ENCODE measurements at regions not wholly inside any gene's neighbourhood (a gene's known extent, or its start where the extent isn't known, plus 50 kb on each side); places are given as distances from the start of the nearest gene placed in this dataset.
"Not testable (repeated sequence)": the region's sequence is repeated elsewhere in the genome, so short reads cannot be mapped to it uniquely, and the experiment has no call there.

- Histone ChIP-seq H3K4me1 (ENCODE audit: insufficient read depth, low read length) (peaks cover 34% of the 10 kb centered on the region), H3K27me3 (ENCODE audit: control insufficient read depth in 1 of 2, insufficient read depth in 2 of 2, low read length in 2 of 2) (no peaks in the 10 kb centered on the region), H3K27ac (ENCODE audit: low read depth, low read length) (no peak overlapping the region), H3K4me3 (ENCODE audit: low read depth in 1 of 2, low read length in 2 of 2) (no peak overlapping the region), H3K36me3 (ENCODE audit: insufficient read depth, low read length) (no peaks in the 10 kb centered on the region), H3K9ac (ENCODE audit: low read length) (no peak overlapping the region), H3K9me3 (ENCODE audit: low read length) (no peaks in the 10 kb centered on the region)
Measured at GRCh38 chr15:66881173-66881905, 179.3 kb downstream of the SMAD6 start.

DNA sequence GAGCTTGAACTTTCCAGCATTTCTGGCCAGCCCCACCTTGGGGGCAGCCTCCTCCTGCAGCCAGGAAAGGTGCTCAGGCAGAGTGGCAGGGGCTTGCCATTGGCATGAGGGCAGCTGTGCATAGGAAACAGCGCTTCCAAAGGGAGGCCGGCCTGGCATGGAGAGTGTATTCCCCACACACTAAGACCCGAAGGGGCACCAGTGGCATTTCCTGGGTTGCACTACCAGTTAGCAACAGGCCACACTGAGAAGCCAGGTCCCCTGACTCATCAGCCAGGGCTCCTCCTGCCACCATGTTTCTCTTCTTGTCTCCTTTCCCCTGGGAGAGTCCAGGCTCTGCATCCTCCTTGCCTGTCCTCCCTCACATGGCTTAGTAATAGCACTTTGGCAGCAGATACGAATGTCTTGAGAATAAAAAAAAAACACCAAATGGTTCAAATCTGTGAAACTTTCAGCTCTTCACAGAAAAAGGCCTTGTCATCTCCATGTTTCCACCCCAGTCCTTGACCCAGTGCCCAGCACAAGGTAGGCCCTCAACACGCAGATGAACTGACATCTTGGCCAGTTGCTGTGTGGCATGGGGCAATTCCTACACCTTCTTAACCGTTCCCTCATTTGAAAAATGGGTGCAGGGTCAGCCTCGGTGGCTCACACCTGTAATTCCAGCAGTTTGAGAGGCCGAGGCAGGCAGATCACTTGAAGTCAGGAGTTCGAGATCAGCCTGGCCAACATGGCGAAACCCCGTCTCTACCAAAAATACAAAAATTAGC, 180.4 kb downstream of the SMAD6 start:
- H3K27me3 ChIP-seq (ENCODE audit: control insufficient read depth in 1 of 2, insufficient read depth in 2 of 2, low read length in 2 of 2) = no peaks in the 10 kb centered on the region
- no peak overlapping the region for H3K4me3 ChIP-seq (ENCODE audit: low read depth in 1 of 2, low read length in 2 of 2)
- H3K4me1 ChIP-seq (ENCODE audit: insufficient read depth, low read length) = peaks cover 34% of the 10 kb centered on the region
- no peaks in the 10 kb centered on the region for H3K9me3 ChIP-seq (ENCODE audit: low read length)
- no peaks in the 10 kb centered on the region for H3K36me3 ChIP-seq (ENCODE audit: insufficient read depth, low read length)
- H3K27ac ChIP-seq (ENCODE audit: low read depth, low read length) = no peak overlapping the region
- no peak overlapping the region for H3K9ac ChIP-seq (ENCODE audit: low read length)

DNA sequence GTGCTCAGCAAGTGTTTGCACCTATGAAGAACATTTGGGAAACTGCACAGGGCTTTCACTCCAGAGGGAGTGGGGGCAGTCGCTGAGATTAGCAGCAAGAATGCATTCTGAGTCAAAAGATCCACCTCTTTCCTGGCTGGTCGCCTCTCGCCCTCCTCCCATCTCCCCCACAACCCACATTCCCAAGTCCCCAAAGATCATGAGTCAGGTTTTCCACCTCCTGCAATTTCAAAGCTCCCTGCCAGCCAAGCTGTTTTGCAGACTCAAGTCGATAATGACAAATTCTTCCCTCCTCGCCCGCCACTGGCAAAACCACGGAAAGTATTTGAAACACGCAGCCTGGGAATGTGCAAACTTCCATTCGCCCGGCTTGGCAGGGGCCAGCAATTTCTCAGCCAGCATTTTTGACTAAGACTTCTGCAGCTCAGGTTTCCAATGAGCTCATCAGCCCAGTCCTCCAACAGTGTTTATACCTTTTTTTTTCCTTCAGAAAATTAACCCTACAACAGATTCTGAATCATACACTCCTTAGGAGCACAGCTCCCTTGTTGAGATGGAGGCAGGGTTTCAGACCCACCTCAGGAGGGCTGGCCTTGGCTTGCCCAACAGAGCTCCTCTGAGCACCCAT, 181.4 kb downstream of the SMAD6 start:
- H3K36me3 ChIP-seq (ENCODE audit: insufficient read depth, low read length) = no peaks in the 10 kb centered on the region
- H3K4me1 ChIP-seq (ENCODE audit: insufficient read depth, low read length) = peaks cover 34% of the 10 kb centered on the region
- H3K4me3 ChIP-seq (ENCODE audit: low read depth in 1 of 2, low read length in 2 of 2) = peak overlapping the region in 1 of 2 donors; percentile 10
- H3K9me3 ChIP-seq (ENCODE audit: low read length) = no peaks in the 10 kb centered on the region
- H3K27me3 ChIP-seq (ENCODE audit: control insufficient read depth in 1 of 2, insufficient read depth in 2 of 2, low read length in 2 of 2) = no peaks in the 10 kb centered on the region
- peak overlapping the region; percentile 80 for H3K27ac ChIP-seq (ENCODE audit: low read depth, low read length)
- H3K9ac ChIP-seq (ENCODE audit: low read length) = no peak overlapping the region

DNA sequence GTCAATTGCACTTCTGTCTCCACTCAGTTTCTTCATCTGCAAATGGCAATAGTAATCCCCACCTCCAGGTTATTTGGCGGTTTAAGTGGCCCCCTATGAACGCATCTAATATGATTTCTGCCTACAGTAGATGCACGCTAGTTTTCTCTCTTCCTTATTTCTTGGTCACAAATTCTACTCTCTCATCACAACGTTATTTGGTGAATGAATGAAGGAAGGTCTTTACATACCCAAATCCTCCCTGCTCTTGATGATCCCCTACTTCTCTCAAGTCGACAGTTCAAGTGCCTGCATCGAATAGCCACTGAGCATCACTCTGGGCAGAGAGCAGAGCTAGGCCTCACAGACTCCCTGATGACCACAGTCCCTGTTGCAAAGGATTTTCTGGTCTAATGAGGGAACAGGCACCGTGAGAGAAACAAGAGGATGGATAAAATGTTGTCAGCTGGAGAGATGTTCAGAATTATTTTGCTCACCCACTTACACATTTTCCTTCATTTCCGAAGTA, 181.2 kb upstream of the SMAD3 start:
- Histone ChIP-seq H3K27ac (ENCODE audit: low read depth, low read length) (peak overlapping the region; percentile 80), H3K9ac (ENCODE audit: low read length) (no peak overlapping the region), H3K36me3 (ENCODE audit: insufficient read depth, low read length) (no peaks in the 10 kb centered on the region), H3K27me3 (ENCODE audit: control insufficient read depth in 1 of 2, insufficient read depth in 2 of 2, low read length in 2 of 2) (no peaks in the 10 kb centered on the region), H3K9me3 (ENCODE audit: low read length) (no peaks in the 10 kb centered on the region), H3K4me3 (ENCODE audit: low read depth in 1 of 2, low read length in 2 of 2) (peak overlapping the region in 1 of 2 donors; percentile 10), H3K4me1 (ENCODE audit: insufficient read depth, low read length) (peaks cover 30% of the 10 kb centered on the region)

DNA sequence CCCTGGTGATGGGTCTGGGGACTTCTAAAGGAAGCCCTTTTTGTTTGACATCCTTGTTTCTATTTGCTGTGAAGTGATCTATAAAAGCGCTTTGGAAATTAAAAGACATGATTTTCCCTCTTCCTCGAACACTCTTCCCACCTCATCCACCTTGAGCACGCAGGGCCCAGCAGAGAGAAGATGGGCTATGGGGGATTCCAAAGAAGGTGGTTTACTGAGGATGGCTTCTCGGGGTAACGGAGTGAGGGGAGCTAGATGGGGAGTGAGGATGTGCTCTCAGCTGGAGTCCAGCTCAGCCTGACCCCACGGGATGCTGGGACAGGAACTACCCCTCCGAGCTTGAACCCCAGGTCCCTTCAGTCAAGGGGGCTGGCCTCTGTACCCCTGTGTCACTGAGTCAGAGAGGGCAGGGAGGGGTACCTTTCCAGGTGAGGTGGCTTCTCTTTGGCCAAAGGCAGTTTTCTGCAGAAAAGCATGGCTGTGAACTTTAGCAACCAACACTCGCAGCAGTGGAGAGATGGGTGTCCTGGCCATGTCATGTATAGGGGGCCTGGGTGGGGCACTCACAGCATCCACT, 180.7 kb upstream of the SMAD3 start:
- H3K4me3 ChIP-seq (ENCODE audit: low read depth in 1 of 2, low read length in 2 of 2) = no peak overlapping the region
- no peaks in the 10 kb centered on the region for H3K36me3 ChIP-seq (ENCODE audit: insufficient read depth, low read length)
- no peak overlapping the region for H3K9ac ChIP-seq (ENCODE audit: low read length)
- H3K27ac ChIP-seq (ENCODE audit: low read depth, low read length) = no peak overlapping the region
- H3K4me1 ChIP-seq (ENCODE audit: insufficient read depth, low read length) = peaks cover 30% of the 10 kb centered on the region
- no peaks in the 10 kb centered on the region for H3K27me3 ChIP-seq (ENCODE audit: control insufficient read depth in 1 of 2, insufficient read depth in 2 of 2, low read length in 2 of 2)
- H3K9me3 ChIP-seq (ENCODE audit: low read length) = no peaks in the 10 kb centered on the region

- Histone ChIP-seq H3K27ac (ENCODE audit: low read depth, low read length) (no peak overlapping the region), H3K27me3 (ENCODE audit: control insufficient read depth in 1 of 2, insufficient read depth in 2 of 2, low read length in 2 of 2) (no peaks in the 10 kb centered on the region), H3K9ac (ENCODE audit: low read length) (no peak overlapping the region), H3K9me3 (ENCODE audit: low read length) (no peaks in the 10 kb centered on the region), H3K36me3 (ENCODE audit: insufficient read depth, low read length) (no peaks in the 10 kb centered on the region), H3K4me1 (ENCODE audit: insufficient read depth, low read length) (peaks cover 30% of the 10 kb centered on the region), H3K4me3 (ENCODE audit: low read depth in 1 of 2, low read length in 2 of 2) (no peak overlapping the region)
Measured at GRCh38 chr15:66885281-66885915, 180.0 kb upstream of the SMAD3 start.

- H3K27ac ChIP-seq (ENCODE audit: low read depth, low read length) = no peak overlapping the region
- H3K9ac ChIP-seq (ENCODE audit: low read length) = no peak overlapping the region
- H3K9me3 ChIP-seq (ENCODE audit: low read length) = no peaks in the 10 kb centered on the region
- H3K36me3 ChIP-seq (ENCODE audit: insufficient read depth, low read length) = no peaks in the 10 kb centered on the region
- no peaks in the 10 kb centered on the region for H3K27me3 ChIP-seq (ENCODE audit: control insufficient read depth in 1 of 2, insufficient read depth in 2 of 2, low read length in 2 of 2)
- peaks cover 30% of the 10 kb centered on the region for H3K4me1 ChIP-seq (ENCODE audit: insufficient read depth, low read length)
- H3K4me3 ChIP-seq (ENCODE audit: low read depth in 1 of 2, low read length in 2 of 2) = no peak overlapping the region
Measured at GRCh38 chr15:66886241-66886675, 179.1 kb upstream of the SMAD3 start.

GRCh38 chr15:66886686-66887273, 178.6 kb upstream of the SMAD3 start:
- Histone ChIP-seq H3K27me3 (ENCODE audit: control insufficient read depth in 1 of 2, insufficient read depth in 2 of 2, low read length in 2 of 2) (no peaks in the 10 kb centered on the region), H3K4me3 (ENCODE audit: low read depth in 1 of 2, low read length in 2 of 2) (no peak overlapping the region), H3K4me1 (ENCODE audit: insufficient read depth, low read length) (peaks cover 28% of the 10 kb centered on the region), H3K27ac (ENCODE audit: low read depth, low read length) (no peak overlapping the region), H3K9me3 (ENCODE audit: low read length) (no peaks in the 10 kb centered on the region), H3K36me3 (ENCODE audit: insufficient read depth, low read length) (no peaks in the 10 kb centered on the region), H3K9ac (ENCODE audit: low read length) (no peak overlapping the region)

DNA sequence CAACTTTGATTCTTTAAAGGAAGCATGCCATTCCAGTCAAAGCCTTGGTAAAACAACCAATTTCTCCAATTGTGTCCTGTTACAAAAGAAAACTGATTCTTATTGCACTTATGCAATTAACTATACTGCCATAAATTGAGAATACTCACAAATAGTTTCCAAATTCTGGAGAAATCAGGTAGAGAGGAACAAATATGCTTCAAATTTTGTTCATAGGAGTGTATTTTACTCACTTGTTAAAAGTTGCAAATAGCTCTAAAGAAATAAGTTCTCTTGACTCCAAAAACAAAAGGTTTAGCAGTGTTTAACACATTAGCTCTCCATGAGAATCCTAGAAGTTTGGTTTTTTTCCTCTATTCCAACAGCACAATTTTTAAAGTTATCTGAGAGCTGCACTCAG, 176.1 kb upstream of the SMAD3 start:
- H3K4me1 ChIP-seq (ENCODE audit: insufficient read depth, low read length); H3K36me3 ChIP-seq (ENCODE audit: insufficient read depth, low read length); H3K9ac ChIP-seq (ENCODE audit: low read length); H3K4me3 ChIP-seq (ENCODE audit: low read depth in 1 of 2, low read length in 2 of 2); H3K27ac ChIP-seq (ENCODE audit: low read depth, low read length); H3K27me3 ChIP-seq (ENCODE audit: control insufficient read depth in 1 of 2, insufficient read depth in 2 of 2, low read length in 2 of 2); H3K9me3 ChIP-seq (ENCODE audit: low read length): not testable (repeated sequence)

- Histone ChIP-seq H3K4me3 (ENCODE audit: low read depth in 1 of 2, low read length in 2 of 2) (no peak overlapping the region), H3K27me3 (ENCODE audit: control insufficient read depth in 1 of 2, insufficient read depth in 2 of 2, low read length in 2 of 2) (no peaks in the 10 kb centered on the region), H3K36me3 (ENCODE audit: insufficient read depth, low read length) (no peaks in the 10 kb centered on the region), H3K9me3 (ENCODE audit: low read length) (no peaks in the 10 kb centered on the region), H3K9ac (ENCODE audit: low read length) (no peak overlapping the region), H3K27ac (ENCODE audit: low read depth, low read length) (no peak overlapping the region), H3K4me1 (ENCODE audit: insufficient read depth, low read length) (no peaks in the 10 kb centered on the region)
Measured at GRCh38 chr15:66891776-66892175, 173.6 kb upstream of the SMAD3 start.
